ENCODE measurements at regions not wholly inside any gene's neighbourhood (a gene's known extent, or its start where the extent isn't known, plus 50 kb on each side); places are given as distances from the start of the nearest gene placed in this dataset.

DNA sequence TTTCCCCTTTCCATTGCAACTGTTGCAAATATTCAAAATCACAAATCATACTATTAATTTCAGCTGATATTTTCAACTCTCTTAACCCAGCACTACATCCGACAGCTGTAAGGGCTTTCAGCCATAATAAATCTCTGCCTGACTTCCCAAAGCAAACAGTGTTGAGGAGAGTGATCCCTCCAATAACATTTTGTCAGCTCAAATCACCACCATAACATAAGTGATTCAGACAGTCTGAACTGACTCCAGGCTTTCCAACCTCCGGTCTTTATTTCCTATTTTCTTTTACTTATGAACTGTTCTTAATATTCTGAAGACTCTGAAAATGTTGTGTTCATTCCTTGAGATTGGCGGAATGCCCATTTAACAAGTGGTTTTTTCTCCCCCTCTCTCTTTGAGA, 1085.9 kb downstream of the GATA3 start:
- TF ChIP-seq, protein P1, sequence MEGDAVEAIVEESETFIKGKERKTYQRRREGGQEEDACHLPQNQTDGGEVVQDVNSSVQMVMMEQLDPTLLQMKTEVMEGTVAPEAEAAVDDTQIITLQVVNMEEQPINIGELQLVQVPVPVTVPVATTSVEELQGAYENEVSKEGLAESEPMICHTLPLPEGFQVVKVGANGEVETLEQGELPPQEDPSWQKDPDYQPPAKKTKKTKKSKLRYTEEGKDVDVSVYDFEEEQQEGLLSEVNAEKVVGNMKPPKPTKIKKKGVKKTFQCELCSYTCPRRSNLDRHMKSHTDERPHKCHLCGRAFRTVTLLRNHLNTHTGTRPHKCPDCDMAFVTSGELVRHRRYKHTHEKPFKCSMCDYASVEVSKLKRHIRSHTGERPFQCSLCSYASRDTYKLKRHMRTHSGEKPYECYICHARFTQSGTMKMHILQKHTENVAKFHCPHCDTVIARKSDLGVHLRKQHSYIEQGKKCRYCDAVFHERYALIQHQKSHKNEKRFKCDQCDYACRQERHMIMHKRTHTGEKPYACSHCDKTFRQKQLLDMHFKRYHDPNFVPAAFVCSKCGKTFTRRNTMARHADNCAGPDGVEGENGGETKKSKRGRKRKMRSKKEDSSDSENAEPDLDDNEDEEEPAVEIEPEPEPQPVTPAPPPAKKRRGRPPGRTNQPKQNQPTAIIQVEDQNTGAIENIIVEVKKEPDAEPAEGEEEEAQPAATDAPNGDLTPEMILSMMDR (IDR thresholded peaks at IDR 0.05; ENCODE audit: low read depth, low read length, missing input control) = no peak
- no peak for TF ChIP-seq GABPA (IDR thresholded peaks at IDR 0.05 in 1 of 2, conservative IDR thresholded peaks at IDR 0.05 in 1 of 2)
- no peak for TF ChIP-seq RAD21 (IDR thresholded peaks at IDR 0.05)
- no peak for TF ChIP-seq ATF3 (IDR thresholded peaks at IDR 0.05)
- TF ChIP-seq, protein P2, sequence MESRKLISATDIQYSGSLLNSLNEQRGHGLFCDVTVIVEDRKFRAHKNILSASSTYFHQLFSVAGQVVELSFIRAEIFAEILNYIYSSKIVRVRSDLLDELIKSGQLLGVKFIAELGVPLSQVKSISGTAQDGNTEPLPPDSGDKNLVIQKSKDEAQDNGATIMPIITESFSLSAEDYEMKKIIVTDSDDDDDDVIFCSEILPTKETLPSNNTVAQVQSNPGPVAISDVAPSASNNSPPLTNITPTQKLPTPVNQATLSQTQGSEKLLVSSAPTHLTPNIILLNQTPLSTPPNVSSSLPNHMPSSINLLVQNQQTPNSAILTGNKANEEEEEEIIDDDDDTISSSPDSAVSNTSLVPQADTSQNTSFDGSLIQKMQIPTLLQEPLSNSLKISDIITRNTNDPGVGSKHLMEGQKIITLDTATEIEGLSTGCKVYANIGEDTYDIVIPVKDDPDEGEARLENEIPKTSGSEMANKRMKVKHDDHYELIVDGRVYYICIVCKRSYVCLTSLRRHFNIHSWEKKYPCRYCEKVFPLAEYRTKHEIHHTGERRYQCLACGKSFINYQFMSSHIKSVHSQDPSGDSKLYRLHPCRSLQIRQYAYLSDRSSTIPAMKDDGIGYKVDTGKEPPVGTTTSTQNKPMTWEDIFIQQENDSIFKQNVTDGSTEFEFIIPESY (IDR thresholded peaks at IDR 0.05) = no peak
- TF ChIP-seq JUND (IDR thresholded peaks at IDR 0.05) = no peak
- TF ChIP-seq, protein P3, sequence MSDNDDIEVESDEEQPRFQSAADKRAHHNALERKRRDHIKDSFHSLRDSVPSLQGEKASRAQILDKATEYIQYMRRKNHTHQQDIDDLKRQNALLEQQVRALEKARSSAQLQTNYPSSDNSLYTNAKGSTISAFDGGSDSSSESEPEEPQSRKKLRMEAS (IDR thresholded peaks at IDR 0.05) = no peak
- TF ChIP-seq YY1 (IDR thresholded peaks at IDR 0.05) = no peak
- TF ChIP-seq EGR1 (IDR thresholded peaks at IDR 0.05; ENCODE audit: low read depth in 2 of 2) = no peak
- no peak for TF ChIP-seq HNF4G (IDR thresholded peaks at IDR 0.05)
- TF ChIP-seq TAF1 (conservative IDR thresholded peaks at IDR 0.05) = no peak
- no peak for TF ChIP-seq SP1 (IDR thresholded peaks at IDR 0.05)
